Cardiac septum (tissue), 1 donor: ENCODE measurements at regions not wholly inside any gene's neighbourhood (a gene's known extent, or its start where the extent isn't known, plus 50 kb on each side); places are given as distances from the start of the nearest gene placed in this dataset.
A peak's percentile ranks its signal among the peaks of the same experiment; 100 is the strongest.
"Not testable (repeated sequence)": the region's sequence is repeated elsewhere in the genome, so short reads cannot be mapped to it uniquely, and the experiment has no call there.

Experiments used
- DNase-seq: peaks from one replicate; pipeline ENCODE4 v3.0.0-alpha.2; 2020; ENCODE audit warnings: low spot score
- intact Hi-C: fragments of 100-400 bp; cut with DNase I; formaldehyde crosslinking; loops from one replicate; pipeline ENCODE4 v1.14.0; 2022
- donor health status: DM: no; HTN: no; CAD: no.

DNA sequence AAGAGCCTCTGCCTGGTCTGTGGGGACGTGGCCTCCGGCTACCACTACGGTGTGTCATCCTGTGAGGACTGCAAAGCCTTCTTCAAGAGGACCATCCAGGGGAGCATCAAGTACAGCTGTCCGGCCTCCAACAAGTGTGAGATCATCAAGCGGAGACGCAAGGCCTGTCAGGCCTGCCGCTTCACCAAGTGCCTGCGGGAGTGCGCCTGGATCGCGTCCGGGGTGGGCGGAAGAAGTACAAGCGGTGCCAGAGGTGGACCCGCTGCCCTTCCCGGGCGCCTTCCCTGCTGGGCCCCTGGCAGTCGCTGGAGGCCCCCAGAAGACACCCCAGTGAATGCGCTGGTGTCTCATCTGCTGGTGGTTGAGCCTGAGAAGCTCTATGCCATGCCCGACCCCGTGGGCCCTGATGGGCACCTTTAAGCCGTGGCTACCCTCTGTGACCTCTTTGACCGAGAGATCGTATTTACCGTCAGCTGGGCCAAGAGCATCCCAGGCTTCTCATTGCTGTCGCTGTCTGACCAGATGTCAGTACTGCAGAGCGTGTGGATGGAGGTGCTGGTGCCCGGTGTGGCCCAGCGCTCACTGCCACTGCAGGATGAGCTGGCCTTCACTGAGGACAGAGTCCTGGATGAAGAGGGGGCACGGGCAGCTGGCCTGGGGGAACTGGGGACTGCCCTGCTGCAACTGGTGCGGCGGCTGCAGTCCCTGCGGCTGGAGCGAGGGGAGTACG, 84.3 kb downstream of the MRPL57 start:
- intact Hi-C loops, DNase-seq: not testable (repeated sequence)

DNA sequence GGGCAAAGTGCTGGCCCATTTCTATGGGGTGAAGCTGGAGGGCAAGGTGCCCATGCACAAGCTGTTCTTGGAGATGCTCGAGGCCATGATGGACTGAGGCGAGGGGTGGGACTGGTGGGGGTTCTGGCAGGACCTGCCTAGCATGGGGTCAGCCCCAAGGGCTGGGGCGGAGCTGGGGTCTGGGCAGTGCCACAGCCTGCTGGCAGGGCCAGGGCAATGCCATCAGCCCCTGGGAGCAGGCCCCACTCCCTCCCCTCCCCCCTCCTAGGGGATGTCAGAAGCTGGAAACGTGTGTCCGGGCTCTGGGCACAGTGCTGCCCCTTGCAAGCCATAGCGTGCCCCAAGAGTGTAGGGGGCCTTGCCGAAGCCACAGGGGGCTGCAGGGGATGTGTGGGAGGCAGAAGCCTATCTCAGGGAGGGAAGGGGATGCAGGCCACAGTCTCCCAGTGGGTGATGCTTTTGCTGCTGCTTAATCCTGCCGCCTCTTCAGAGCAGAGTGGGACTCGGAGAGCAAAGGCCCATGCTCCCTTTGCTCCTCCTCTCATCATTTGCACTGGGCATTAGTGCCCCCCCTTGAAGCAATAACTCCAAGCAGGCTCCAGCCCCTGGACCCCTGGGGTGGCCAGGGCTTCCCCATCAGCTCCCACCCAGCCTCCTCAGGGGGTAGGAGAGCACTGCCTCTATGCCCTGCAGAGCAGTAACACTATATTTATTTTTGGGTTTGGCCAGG, 85.2 kb downstream of the MRPL57 start:
- DNase-seq, intact Hi-C loops: not testable (repeated sequence)

DNA sequence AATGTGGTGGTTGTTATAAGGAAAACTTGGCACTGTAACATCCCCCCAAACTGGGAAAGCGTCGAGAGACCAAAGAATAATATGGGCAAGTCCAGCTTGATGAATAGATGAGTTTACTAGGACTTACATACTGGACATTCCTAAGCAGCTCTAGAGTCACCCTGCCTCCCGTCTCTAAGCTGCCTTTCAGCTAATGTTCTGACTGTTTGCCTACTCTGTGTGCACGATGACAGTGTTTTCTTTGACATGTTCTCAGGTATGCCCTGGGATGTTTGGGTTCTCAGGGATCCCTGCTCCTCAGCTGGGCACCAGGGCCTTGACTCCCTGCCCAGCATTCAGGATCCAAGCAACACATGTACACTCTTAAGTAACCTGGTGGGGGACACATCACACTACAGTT, 87.5 kb downstream of the MRPL57 start:
- DNase-seq, intact Hi-C loops: not testable (repeated sequence)

DNA sequence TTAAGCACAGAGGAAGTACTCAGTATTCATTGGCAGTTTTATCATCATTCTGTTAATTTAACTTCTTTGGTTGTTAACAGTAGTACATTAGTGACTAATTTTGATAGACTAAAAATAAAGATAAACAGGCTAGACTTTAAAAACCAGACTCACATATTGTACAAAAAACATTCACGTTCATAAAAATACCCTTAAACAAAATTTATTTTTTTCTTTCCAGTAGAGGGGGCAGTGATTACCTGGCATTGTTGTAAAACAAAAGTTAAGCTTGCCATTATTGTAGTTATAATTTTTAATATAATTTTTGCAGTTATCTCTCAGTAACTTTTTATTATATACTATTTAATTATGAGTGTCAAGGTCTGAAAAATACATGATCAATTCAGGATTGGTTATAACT, 92.0 kb downstream of the MRPL57 start:
- intact Hi-C loops = not testable (repeated sequence)

DNA sequence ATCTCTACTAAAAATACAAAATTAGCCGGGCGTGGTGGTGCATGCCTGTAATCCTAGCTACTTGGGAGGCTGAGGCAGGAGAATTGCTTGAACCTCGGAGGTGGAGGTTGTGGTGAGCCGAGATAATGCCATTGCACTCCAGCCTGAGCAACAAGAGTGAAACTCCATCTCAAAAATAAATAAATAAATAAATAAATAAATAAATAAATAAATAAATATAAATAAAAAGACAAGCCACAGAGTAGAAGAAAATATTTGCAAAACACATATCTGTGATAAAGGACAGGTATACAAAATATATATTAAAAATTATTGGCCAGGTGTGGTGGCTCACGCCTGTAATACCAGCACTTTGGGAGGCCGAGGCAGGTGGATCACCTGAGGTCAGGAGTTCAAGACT, 96.0 kb downstream of the MRPL57 start:
- intact Hi-C loops, DNase-seq: not testable (repeated sequence)

More for the DNA sequence above, 92.0 kb downstream of the MRPL57 start:
- DNase-seq = not testable (repeated sequence)

DNA sequence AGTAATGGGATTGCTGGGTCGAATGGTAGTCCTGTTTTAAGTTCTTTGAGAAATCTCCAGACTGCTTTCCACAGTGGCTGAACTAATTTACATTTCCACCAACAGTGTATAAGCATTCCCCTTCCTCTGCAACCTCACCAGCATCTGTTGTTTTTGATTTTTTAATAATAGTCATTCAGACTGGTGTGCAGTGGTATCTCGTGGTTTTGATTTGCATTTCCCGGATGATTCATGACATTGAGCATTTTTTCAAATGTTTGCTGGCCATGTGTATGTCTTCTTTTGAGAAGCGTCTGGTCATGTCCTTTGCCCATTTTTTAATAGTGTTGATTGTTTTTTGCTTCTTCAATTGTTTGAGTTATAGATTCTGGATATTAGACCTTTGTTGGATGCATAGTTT, 98.0 kb downstream of the MRPL57 start:
- intact Hi-C loops, DNase-seq: not testable (repeated sequence)

DNA sequence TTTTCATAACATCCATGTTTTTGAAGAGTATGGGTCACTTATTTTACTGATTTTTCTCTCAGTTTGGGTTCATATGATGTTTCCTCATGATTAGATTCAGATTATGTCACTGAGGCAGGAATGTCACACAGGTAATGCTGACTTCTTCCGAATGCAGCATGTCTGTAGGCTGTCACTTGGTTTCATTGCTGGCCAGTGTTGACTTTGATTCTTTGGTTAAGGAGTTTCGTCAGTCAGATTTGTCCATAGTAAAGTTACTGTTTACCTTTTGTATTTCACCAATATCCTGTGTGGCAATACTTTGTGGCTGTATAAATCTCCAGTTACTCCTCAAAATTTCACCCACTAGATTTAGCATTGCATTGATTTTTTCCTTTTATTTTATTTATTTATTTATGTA, 105.6 kb downstream of the MRPL57 start:
- intact Hi-C loops = no loop called here
- no peak for DNase-seq

DNA sequence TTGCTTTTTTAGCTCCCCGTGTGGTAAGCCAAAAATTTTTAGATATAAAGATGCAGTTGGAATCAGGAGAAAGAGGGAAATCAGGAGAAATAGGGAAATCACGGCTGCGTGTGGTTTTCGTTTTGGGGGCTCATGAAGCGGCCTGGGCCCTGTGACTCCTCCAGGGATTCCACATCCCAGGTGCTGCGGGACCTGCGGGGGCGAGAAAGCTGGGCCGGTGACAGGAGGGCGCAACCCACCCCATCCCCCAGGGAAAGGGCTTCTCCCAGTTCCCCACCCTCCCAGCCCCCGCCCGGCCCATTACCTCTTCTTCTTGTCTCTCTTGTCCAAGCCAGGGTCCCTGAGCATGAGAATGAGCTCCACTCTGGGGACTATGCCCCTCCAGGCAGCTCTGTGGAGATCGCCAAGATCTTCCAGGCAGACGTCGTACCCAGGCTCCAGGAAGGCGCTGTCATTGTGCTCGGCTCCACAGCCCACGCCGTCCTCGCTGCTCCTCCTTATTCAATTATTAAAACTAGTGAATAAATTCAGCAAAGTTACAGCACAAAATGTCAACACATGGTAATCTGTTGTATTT, 111.0 kb downstream of the MRPL57 start:
- intact Hi-C loops = no loop called here

DNA sequence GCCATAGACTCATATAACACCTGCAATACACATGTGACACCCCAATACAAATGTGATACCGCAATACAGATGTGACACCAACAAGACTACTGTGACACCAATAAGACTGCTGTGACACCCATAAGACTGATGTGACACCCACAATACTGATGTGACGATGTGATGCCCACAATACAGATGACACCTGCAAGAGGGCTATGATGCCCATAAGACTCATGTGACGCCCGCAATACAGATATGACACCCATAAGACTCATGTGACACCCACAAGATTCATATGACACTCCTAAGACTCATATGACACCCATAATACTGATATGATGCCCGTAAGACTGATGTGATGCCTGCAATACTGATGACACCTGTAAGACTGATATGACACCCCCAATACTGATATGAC, 113.0 kb downstream of the MRPL57 start:
- DNase-seq = no peak
- intact Hi-C loops = no loop called here

More for the DNA sequence above, 111.0 kb downstream of the MRPL57 start:
- no peak for DNase-seq

DNA sequence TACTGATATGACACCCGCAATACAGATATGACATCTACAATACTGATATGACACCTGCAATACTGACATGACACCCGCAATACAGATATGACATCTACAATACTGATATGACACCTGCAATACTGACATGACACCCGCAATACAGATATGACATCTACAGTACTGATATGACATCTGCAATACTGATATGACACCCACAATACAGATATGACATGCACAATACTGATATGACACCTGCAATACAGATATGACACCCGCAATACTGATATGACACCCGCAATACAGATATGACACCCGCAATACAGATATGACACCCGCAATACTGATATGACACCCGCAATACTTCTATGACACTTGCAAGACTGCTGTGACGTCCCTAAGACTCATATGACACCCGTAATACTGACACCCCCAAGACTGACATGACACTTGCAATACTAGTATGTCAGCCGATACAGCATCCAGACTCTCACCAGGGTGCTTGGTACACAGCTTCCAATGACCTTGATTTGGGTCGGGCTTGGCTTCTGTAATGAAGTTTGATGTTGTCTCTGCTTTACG, 114.1 kb downstream of the MRPL57 start:
- intact Hi-C loops, DNase-seq: not testable (repeated sequence)

DNA sequence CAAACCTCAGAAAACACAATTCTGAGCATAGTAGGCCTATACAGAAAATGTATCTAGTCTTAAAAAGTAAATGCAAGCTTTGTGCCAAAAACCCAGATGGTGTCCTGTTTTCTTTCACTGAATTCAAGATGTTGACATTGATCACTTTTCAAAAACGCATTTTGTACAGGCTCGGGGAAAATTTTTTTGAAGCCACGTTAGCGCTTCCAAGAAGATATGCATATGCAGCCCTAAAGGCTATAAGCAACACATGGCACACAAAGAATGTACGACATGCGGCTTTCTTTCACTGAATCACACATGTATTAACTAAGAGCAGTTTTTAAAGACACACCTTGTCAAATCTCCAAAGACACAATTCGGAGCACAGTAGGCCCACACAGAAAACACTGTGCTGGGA, 115.4 kb downstream of the MRPL57 start:
- no peak for DNase-seq
- intact Hi-C loops = no loop called here

DNA sequence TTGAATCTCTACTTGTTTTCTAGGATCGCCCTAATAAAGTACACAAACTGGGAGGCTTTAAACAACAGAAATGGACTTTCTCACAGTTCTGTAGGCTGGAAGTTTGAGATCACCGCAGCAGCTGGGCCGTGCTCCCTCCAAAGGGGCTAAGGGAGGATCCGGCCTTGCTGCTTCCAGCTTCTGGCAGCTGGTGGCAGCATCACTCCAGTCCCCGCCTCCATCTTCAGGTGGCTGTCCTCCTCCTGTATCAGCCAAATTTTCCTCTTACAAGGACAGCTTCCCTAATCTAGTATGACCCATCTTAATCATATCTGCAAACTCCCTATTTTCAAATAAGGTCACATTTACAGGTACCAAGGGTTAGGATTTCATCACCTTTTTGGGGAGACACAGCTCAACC, 120.5 kb downstream of the MRPL57 start:
- DNase-seq = peak; percentile 75
- intact Hi-C loops = loop anchor here (1.0 to 5.0 kb wide), 2 partner anchors 160 to 180 kb away; partner anchors contain the start of gene ZDHHC20

DNA sequence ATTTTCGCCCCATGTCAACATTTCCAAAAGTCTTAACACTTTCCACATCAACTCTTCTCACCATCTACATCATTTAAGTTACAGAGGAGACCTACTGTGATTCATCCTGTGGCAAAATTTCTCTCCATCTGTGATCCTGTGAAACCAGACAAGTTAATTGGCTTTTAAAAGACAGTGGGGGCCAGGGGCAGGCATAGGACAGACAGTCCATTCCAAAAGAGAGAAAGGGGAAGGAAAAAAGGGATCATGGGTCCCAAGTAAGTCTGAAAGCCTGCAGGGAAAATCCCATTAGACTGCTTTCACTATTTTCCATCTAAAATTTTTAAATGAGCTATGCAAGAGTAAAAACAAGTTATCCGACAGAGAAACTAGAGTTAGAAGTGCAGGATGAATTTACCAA, 121.0 kb downstream of the MRPL57 start:
- no peak for DNase-seq
- intact Hi-C loops = loop anchor here (1.0 to 5.0 kb wide), 2 partner anchors 160 to 180 kb away; partner anchors contain the start of gene ZDHHC20

DNA sequence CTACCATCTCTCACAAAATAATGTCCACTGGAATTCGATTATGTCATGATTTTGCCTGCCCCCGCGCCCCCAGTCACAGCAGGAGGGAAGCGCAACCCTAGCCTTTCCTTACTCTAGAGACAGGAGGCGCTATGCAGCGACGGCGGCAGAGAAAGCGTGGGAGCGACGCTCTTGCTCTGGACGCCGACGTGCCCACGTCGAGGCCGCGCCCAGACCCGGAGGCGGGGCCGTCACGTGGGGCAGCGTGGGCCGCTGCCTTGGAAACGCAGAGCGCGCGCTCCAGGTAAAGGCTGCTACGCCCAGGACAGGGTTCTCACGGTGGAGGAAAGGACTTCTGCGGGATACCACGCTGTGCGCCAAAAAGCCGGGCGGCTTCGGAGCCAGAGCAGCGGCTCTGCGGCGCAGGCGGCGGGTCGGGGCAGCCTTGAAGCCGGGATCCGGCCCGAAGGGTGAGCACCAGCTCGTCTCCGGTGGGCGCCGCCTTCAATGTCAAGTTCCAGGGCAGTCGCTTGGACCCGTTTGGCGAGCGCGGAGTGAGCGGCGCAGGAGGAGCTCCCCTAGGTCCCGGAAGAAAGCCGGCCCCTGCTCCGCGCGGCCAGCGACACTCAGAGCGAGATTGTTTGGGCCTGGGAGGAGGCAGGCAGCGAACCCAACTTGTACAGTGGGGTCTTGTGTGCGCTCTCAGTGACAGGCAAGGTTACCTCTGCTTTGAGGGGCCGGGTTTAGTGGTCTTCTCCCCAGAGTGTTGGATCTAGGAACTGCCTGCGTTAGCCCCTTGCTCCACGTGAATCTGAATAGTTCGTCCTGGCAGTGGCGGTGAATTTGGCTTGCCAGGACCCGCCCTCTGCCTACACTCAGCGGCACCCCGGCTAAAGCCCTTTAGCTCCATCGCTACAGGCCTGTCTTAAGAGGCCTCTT, 121.7 kb downstream of the MRPL57 start:
- intact Hi-C loops = loop anchor here (1.0 to 5.0 kb wide), 2 partner anchors 159 to 179 kb away; partner anchors contain the start of gene ZDHHC20
- peak; percentile 93 for DNase-seq

DNA sequence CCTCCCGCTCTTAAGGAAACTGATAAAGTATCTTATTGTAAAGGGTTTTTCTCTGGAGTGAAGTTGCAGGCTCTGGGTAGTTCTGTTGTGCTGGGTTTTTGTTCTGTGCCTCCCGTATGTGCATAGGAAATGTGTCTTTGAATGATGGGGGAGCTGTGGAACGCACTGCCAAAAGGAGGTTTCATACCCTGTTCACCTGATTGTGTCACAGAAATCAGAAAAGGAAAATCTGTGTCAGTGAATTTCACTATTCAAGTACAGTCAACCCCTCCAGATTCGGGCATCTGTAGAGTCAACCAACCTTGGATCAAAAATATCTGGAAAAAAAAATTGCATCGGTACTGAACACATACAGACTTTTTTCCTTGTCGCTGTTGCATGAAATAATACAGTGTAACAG, 127.8 kb downstream of the MRPL57 start:
- intact Hi-C loops = no loop called here
- DNase-seq = no peak

DNA sequence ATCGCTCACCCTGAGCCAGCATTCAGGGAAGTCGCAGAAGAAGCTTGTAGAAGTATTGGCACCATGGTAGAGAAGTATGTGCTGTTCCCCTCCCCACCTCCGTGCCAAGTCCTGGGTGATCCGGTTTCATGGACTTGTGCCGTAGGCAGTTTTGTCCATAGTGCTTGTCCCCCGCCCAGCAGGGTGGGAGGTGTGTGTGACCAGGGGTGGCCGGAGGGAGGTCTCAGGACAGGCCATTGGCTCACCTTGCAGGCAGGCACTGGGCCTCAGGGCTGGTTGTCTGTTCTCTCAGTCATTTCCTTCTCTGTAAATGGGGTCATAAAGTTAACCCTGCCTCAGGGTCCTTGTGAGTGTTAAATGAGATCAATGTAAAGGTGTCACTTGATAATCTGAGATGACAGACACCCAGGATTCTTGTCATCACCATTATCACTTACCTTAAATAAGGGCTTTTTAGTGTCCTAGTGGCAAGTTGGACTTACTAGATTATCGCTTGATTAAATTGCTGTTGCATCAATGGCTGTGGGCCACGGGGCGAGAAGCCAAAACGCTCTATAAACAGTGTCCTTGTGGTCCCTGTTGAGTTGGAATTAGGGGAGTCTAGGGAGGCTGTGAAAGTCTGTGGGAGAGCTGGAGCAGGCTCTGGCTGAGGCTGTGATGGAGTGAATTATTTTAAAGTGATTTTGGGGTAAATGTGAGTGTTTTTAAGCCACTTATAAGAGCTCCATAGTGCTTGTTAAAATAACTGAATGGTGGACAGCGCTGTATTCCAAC, 130.0 kb downstream of the MRPL57 start:
- intact Hi-C loops, DNase-seq: not testable (repeated sequence)

DNA sequence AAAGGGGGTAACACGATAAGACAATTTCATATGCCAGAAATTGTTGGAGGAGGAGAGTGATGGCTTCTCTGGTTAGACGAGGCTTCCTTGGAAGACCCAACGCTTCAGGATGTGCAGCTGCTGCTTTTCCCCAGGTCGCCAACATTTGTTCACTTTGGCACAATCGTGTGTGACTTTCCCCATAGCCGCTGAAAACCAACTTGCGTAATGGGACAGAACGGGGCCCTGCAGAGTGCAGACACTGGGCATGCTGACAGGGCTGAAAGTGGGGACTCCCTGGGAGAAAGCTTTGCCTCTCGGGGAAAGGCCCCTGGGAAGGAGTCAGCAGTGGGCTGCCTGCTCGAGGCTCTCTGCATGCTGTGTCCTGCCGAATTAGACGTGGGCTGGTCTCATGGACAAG, 130.7 kb downstream of the MRPL57 start:
- DNase-seq, intact Hi-C loops: not testable (repeated sequence)

DNA sequence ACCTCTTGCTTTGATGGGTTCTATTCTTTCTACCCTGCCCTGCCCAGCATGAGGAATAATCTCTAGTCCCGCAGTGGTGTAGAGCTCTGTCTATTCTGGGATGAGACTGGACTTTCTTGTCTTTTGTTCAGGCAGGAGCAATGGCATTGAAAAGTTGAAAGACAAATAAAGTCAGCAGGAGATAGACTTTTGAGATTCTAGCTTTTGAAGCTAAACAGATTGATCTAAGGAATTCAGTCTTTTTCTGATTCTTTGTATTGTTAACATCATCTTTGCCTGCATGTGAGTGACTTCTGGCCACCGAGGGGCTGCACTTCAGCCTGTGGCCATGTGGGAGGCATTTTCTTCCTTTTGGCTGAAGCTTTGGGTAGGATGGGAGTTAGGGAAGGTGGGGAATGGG, 132.4 kb downstream of the MRPL57 start:
- intact Hi-C loops = no loop called here
- no peak for DNase-seq
